ENCODE measurements at regions not wholly inside any gene's neighbourhood (a gene's known extent, or its start where the extent isn't known, plus 50 kb on each side); places are given as distances from the start of the nearest gene placed in this dataset.
"Not testable (repeated sequence)": the region's sequence is repeated elsewhere in the genome, so short reads cannot be mapped to it uniquely, and the experiment has no call there.

- intact Hi-C loops (cut with micrococcal nuclease), result no loop called here
- no peaks in the 10 kb centered on the region for H3K27me3 ChIP-seq (ENCODE audit: insufficient read depth, low read length)
- no peak for DNase-seq
- CTCF ChIA-PET (ENCODE audit: partially characterized antibody), result no interaction called here
- Mint-ChIP-seq H3K36me3 (no peaks in the 10 kb centered on the region), H3K9me3 (peaks cover 0 to 5% (median 0%) of the 10 kb centered on the region in 8 donors), H3K27ac (no peak overlapping the region), H3K27me3 (no peaks in the 10 kb centered on the region), H3K4me3 (no peak overlapping the region), H3K4me1 (no peaks in the 10 kb centered on the region)
- no peak overlapping the region for H3K4me3 ChIP-seq (ENCODE audit: low read length in 2 of 2)
- H3K36me3 ChIP-seq (ENCODE audit: insufficient read depth, low read length), result no peaks in the 10 kb centered on the region
- POLR2A ChIA-PET (ENCODE audit: partially characterized antibody), result no interaction called here
- no peak overlapping the region for H3K27ac ChIP-seq (ENCODE audit: low read depth, low read length)
- H3K4me1 ChIP-seq (ENCODE audit: insufficient read depth, low read length), result no peaks in the 10 kb centered on the region
- no peaks in the 10 kb centered on the region for H3K9me3 ChIP-seq (ENCODE audit: control insufficient read depth in 1 of 2, low read length in 2 of 2)
Measured at GRCh38 chr12:74015118-74015517, 522.5 kb upstream of the ATXN7L3B start.

DNA sequence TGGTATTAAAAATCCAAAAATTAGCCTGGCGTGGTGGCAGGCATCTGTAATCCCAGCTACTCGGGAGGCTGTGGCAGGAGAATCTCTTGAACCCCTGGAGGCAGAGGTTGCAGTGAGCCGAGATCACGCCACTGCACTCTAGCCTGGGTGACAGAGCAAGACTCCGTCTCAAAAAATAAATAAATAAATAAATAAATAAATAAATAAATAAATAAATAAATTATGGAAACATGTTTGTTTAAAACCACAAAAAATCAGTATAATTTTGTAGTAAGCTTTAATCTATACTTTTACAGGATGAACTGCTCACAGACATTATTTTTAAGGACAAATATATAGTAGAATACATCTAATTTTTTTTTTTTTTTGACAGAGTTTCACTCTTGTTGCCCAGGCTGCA lies 521.3 kb upstream of the ATXN7L3B start:
- H3K27me3 Mint-ChIP-seq; H3K4me3 Mint-ChIP-seq; H3K27me3 ChIP-seq (ENCODE audit: insufficient read depth, low read length); H3K9me3 ChIP-seq (ENCODE audit: control insufficient read depth in 1 of 2, low read length in 2 of 2); POLR2A ChIA-PET (ENCODE audit: partially characterized antibody); H3K4me1 ChIP-seq (ENCODE audit: insufficient read depth, low read length); H3K4me1 Mint-ChIP-seq; DNase-seq; H3K27ac Mint-ChIP-seq; H3K27ac ChIP-seq (ENCODE audit: low read depth, low read length); H3K36me3 Mint-ChIP-seq; H3K36me3 ChIP-seq (ENCODE audit: insufficient read depth, low read length); H3K9me3 Mint-ChIP-seq; intact Hi-C loops (cut with micrococcal nuclease); H3K4me3 ChIP-seq (ENCODE audit: low read length in 2 of 2): not testable (repeated sequence)
- CTCF ChIA-PET (ENCODE audit: partially characterized antibody), result interaction anchor here (0.7 kb wide), 1 partner anchor 19 kb away, joined by 3 read pairs; no protein-coding TSS in a partner anchor

GRCh38 chr12:74018849-74019248 lies 518.8 kb upstream of the ATXN7L3B start:
- Mint-ChIP-seq H3K4me3 (no peak overlapping the region), H3K27ac (no peak overlapping the region), H3K9me3 (peaks cover 0 to 5% (median 0%) of the 10 kb centered on the region in 8 donors), H3K36me3 (no peaks in the 10 kb centered on the region), H3K27me3 (no peaks in the 10 kb centered on the region), H3K4me1 (peaks cover 0 to 2% (median 0%) of the 10 kb centered on the region in 4 donors)
- Histone ChIP-seq H3K4me3 (ENCODE audit: low read length in 2 of 2) (no peak overlapping the region), H3K4me1 (ENCODE audit: insufficient read depth, low read length) (no peaks in the 10 kb centered on the region), H3K27ac (ENCODE audit: low read depth, low read length) (no peak overlapping the region), H3K36me3 (ENCODE audit: insufficient read depth, low read length) (no peaks in the 10 kb centered on the region), H3K27me3 (ENCODE audit: insufficient read depth, low read length) (no peaks in the 10 kb centered on the region), H3K9me3 (ENCODE audit: control insufficient read depth in 1 of 2, low read length in 2 of 2) (no peaks in the 10 kb centered on the region)
- intact Hi-C loops (cut with micrococcal nuclease), result no loop called here
- DNase-seq, result no peak
- ChIA-PET POLR2A (ENCODE audit: partially characterized antibody) (no interaction called here), CTCF (ENCODE audit: partially characterized antibody) (no interaction called here)

DNA sequence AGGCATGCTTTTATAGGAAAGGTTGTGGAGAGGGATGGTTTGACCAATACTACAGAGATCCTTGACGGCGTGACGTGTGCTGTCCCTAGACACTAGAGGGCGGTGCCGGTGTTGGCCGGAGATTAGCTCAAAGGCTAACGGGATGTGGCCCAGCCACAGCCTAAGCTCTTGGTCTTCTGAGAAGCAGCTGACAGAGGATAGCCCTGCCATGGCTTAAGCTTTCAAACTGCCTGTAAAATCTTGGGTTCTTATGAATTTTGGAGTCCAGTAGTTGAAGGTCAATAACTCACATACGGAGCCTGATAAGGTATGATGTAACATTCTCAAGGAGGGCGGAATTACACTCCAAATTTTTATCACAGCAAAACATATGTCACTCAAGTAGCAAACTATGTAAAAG lies 515.7 kb upstream of the ATXN7L3B start:
- no peak for DNase-seq
- Histone ChIP-seq H3K9me3 (ENCODE audit: control insufficient read depth in 1 of 2, low read length in 2 of 2) (no peaks in the 10 kb centered on the region), H3K27me3 (ENCODE audit: insufficient read depth, low read length) (no peaks in the 10 kb centered on the region), H3K4me1 (ENCODE audit: insufficient read depth, low read length) (no peaks in the 10 kb centered on the region), H3K27ac (ENCODE audit: low read depth, low read length) (no peak overlapping the region), H3K36me3 (ENCODE audit: insufficient read depth, low read length) (no peaks in the 10 kb centered on the region), H3K4me3 (ENCODE audit: low read length in 2 of 2) (no peak overlapping the region)
- Mint-ChIP-seq H3K9me3 (peaks cover 0 to 3% (median 0%) of the 10 kb centered on the region in 8 donors), H3K36me3 (no peaks in the 10 kb centered on the region), H3K4me3 (no peak overlapping the region), H3K4me1 (peaks cover 0 to 2% (median 0%) of the 10 kb centered on the region in 4 donors), H3K27ac (no peak overlapping the region), H3K27me3 (no peaks in the 10 kb centered on the region)
- ChIA-PET POLR2A (ENCODE audit: partially characterized antibody) (no interaction called here), CTCF (ENCODE audit: partially characterized antibody) (no interaction called here)
- intact Hi-C loops (cut with micrococcal nuclease), result loop anchor here (2.0 kb wide), 1 partner anchor 515 kb away; the partner anchor contains the start of gene ATXN7L3B

DNA sequence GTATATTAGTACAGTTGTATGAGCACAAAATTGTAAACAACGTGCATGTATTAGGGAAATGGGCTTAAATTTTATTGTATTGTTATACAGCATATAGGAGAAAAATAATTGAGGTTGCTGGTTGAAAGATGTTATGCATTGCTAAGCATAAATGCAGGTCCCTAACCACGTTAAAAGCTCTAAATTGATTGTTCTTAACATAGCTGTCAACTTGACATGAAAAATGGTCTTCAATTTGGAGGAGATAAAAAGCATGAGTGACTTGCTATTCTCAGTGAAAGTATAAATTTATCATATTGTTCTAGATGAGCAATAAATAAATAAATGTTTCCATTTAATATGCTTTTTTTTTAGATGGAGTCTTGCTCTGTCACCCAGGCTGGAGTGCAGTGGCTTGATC lies 506.6 kb upstream of the ATXN7L3B start:
- H3K4me3 Mint-ChIP-seq, result no peak overlapping the region
- no peaks in the 10 kb centered on the region for H3K4me1 ChIP-seq (ENCODE audit: insufficient read depth, low read length)
- no peak for DNase-seq
- H3K27ac Mint-ChIP-seq, result no peak overlapping the region
- no peaks in the 10 kb centered on the region for H3K36me3 ChIP-seq (ENCODE audit: insufficient read depth, low read length)
- H3K9me3 Mint-ChIP-seq, result peaks cover 0 to 4% (median 0%) of the 10 kb centered on the region in 8 donors
- no peak overlapping the region for H3K4me3 ChIP-seq (ENCODE audit: low read length in 2 of 2)
- CTCF ChIA-PET (ENCODE audit: partially characterized antibody), result no interaction called here
- H3K36me3 Mint-ChIP-seq, result no peaks in the 10 kb centered on the region
- H3K4me1 Mint-ChIP-seq, result no peaks in the 10 kb centered on the region
- no peaks in the 10 kb centered on the region for H3K9me3 ChIP-seq (ENCODE audit: control insufficient read depth in 1 of 2, low read length in 2 of 2)
- H3K27me3 ChIP-seq (ENCODE audit: insufficient read depth, low read length), result no peaks in the 10 kb centered on the region
- intact Hi-C loops (cut with micrococcal nuclease), result no loop called here
- POLR2A ChIA-PET (ENCODE audit: partially characterized antibody), result no interaction called here
- H3K27ac ChIP-seq (ENCODE audit: low read depth, low read length), result no peak overlapping the region
- no peaks in the 10 kb centered on the region for H3K27me3 Mint-ChIP-seq

DNA sequence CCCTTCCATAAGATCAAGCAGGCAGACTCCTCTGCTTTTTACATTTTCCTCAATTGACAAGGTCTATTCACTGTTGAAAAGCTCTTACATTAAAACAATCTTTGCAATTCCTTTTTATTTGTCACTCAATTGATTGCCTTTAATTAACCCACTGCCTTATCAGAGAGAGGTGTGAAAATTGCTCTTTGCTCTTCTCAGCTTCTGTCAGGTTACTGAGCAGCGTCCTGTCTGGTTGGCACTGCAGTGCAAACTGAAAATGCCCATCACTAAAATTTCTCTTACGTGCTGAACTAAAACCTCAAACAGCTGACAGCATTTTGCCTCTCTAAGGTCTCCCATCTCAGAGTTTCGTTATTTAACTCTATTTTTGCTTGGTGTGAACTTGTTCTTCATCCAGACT lies 504.1 kb upstream of the ATXN7L3B start:
- peaks cover 0 to 14% (median 2%) of the 10 kb centered on the region in 8 donors for H3K9me3 Mint-ChIP-seq
- ChIA-PET CTCF (ENCODE audit: partially characterized antibody) (no interaction called here), POLR2A (ENCODE audit: partially characterized antibody) (no interaction called here)
- H3K27ac Mint-ChIP-seq, result no peak overlapping the region
- no peak for DNase-seq
- Histone ChIP-seq H3K27me3 (ENCODE audit: insufficient read depth, low read length) (no peaks in the 10 kb centered on the region), H3K36me3 (ENCODE audit: insufficient read depth, low read length) (no peaks in the 10 kb centered on the region), H3K4me3 (ENCODE audit: low read length in 2 of 2) (no peak overlapping the region), H3K9me3 (ENCODE audit: control insufficient read depth in 1 of 2, low read length in 2 of 2) (no peaks in the 10 kb centered on the region), H3K27ac (ENCODE audit: low read depth, low read length) (no peak overlapping the region), H3K4me1 (ENCODE audit: insufficient read depth, low read length) (no peaks in the 10 kb centered on the region)
- no peaks in the 10 kb centered on the region for H3K27me3 Mint-ChIP-seq
- H3K4me1 Mint-ChIP-seq, result no peaks in the 10 kb centered on the region
- intact Hi-C loops (cut with micrococcal nuclease), result no loop called here
- no peaks in the 10 kb centered on the region for H3K36me3 Mint-ChIP-seq
- H3K4me3 Mint-ChIP-seq, result no peak overlapping the region

DNA sequence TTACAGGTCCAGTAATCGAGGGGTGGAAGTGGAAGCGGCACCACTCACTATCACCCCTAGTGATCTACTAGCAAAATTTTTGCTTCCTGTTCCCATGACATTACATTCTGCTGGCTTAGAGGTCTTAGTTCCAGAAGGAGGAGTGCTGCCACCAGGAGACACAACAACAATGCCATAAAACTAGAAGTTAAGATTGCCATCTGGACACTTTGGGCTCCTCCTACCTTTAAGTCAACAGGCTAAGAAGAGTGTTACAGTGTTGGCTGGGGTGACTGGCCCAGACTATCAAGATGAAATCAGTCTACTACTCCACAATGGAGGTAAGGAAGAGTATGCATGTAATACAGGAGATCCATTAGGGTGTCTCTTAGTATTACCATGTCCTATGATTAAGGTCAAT lies 498.5 kb upstream of the ATXN7L3B start:
- H3K36me3 ChIP-seq (ENCODE audit: insufficient read depth, low read length); H3K4me1 ChIP-seq (ENCODE audit: insufficient read depth, low read length); CTCF ChIA-PET (ENCODE audit: partially characterized antibody); H3K27me3 ChIP-seq (ENCODE audit: insufficient read depth, low read length); DNase-seq; H3K27ac ChIP-seq (ENCODE audit: low read depth, low read length); H3K36me3 Mint-ChIP-seq; H3K4me3 ChIP-seq (ENCODE audit: low read length in 2 of 2); intact Hi-C loops (cut with micrococcal nuclease); POLR2A ChIA-PET (ENCODE audit: partially characterized antibody); H3K4me3 Mint-ChIP-seq; H3K4me1 Mint-ChIP-seq; H3K9me3 ChIP-seq (ENCODE audit: control insufficient read depth in 1 of 2, low read length in 2 of 2); H3K27ac Mint-ChIP-seq; H3K27me3 Mint-ChIP-seq: not testable (repeated sequence)
- H3K9me3 Mint-ChIP-seq, result peaks cover 0 to 14% (median 5%) of the 10 kb centered on the region in 8 donors

DNA sequence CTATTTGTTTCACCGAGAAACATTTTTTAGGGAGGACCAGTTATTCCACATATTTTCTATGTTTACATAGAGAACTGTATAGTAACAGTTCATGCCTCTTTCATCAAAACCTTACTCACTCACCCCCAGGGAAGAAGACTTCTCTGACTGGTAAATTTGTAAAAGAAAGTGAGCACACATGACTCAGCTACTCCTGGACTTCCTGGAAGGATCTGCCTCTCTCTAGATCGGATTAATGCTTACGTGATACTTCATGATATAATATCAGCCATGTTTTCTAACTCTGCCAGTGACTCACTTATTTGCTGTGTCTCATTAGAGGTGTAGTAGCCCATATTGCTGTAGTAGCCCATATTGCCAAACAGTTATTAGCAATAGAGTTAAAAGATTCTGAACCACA lies 494.3 kb upstream of the ATXN7L3B start:
- Histone ChIP-seq H3K27ac (ENCODE audit: low read depth, low read length) (no peak overlapping the region), H3K4me1 (ENCODE audit: insufficient read depth, low read length) (no peaks in the 10 kb centered on the region), H3K4me3 (ENCODE audit: low read length in 2 of 2) (no peak overlapping the region), H3K9me3 (ENCODE audit: control insufficient read depth in 1 of 2, low read length in 2 of 2) (no peaks in the 10 kb centered on the region), H3K27me3 (ENCODE audit: insufficient read depth, low read length) (no peaks in the 10 kb centered on the region), H3K36me3 (ENCODE audit: insufficient read depth, low read length) (no peaks in the 10 kb centered on the region)
- H3K36me3 Mint-ChIP-seq, result no peaks in the 10 kb centered on the region
- intact Hi-C loops (cut with micrococcal nuclease), result no loop called here
- H3K4me1 Mint-ChIP-seq, result no peaks in the 10 kb centered on the region
- ChIA-PET CTCF (ENCODE audit: partially characterized antibody) (no interaction called here), POLR2A (ENCODE audit: partially characterized antibody) (no interaction called here)
- H3K27me3 Mint-ChIP-seq, result no peaks in the 10 kb centered on the region
- H3K27ac Mint-ChIP-seq, result no peak overlapping the region
- peaks cover 0 to 4% (median 2%) of the 10 kb centered on the region in 8 donors for H3K9me3 Mint-ChIP-seq
- no peak for DNase-seq
- H3K4me3 Mint-ChIP-seq, result no peak overlapping the region
